ENCODE measurements at regions not wholly inside any gene's neighbourhood (a gene's known extent, or its start where the extent isn't known, plus 50 kb on each side); places are given as distances from the start of the nearest gene placed in this dataset.

DNA sequence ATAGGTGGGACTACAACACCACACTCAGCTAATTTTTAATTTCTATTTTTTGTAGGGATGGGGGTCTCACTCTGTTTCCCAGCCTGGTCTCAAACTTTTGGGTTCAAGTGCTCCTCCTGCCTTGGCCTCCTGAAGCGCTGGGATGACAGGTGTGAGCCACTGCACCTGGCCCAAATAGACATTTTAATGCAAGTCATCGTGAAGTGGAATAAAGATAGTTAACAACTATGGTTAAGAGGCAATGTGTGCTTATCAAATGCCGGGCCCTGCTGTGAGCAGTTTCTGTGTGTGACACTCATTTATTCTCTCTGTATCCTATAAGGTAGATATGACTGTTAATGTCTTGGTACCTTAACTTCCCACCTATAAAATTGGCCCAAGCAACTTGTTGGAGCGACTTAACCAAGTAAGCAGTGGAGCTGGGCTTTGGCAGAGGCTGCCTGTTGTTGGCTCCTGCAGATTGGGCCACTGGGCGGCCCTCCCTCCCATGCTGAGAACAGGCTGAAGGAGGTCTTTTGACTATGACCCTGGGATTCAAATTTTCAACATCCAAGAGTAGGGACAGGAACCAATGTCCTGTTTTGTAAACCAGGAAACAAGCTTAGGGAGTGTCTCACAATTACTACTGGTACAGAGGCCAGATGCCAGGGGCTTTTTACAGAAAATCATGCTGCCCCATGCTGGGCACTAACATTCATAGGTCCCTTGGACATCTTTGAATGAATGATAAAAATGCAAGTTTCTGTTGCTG lies 450.7 kb downstream of the TSHZ3 start:
- Histone ChIP-seq H3K9me3 (ENCODE audit: control insufficient read depth, low read length) (no peaks in the 10 kb centered on the region), H3K27me3 (ENCODE audit: control insufficient read depth, insufficient read depth, low read length, poor library complexity, severe bottlenecking) (no peaks in the 10 kb centered on the region), H3K4me3 (ENCODE audit: low read length) (no peak overlapping the region), H3K4me1 (ENCODE audit: control insufficient read depth, insufficient read depth, low read length) (no peaks in the 10 kb centered on the region), H3K9ac (ENCODE audit: extremely low read depth, low read length, poor library complexity, severe bottlenecking) (no peak overlapping the region), H3K36me3 (ENCODE audit: control insufficient read depth, insufficient read depth, low read length) (no peaks in the 10 kb centered on the region), H3K27ac (ENCODE audit: low read depth, low read length) (no peak overlapping the region)
- Mint-ChIP-seq H3K9me3 (no peaks in the 10 kb centered on the region), H3K4me3 (no peak overlapping the region), H3K36me3 (ENCODE audit: low read depth) (no peaks in the 10 kb centered on the region), H3K27me3 (ENCODE audit: insufficient read depth) (no peaks in the 10 kb centered on the region), H3K27ac (no peak overlapping the region), H3K4me1 (peaks cover 14% of the 10 kb centered on the region)
- TF ChIP-seq, protein P1, sequence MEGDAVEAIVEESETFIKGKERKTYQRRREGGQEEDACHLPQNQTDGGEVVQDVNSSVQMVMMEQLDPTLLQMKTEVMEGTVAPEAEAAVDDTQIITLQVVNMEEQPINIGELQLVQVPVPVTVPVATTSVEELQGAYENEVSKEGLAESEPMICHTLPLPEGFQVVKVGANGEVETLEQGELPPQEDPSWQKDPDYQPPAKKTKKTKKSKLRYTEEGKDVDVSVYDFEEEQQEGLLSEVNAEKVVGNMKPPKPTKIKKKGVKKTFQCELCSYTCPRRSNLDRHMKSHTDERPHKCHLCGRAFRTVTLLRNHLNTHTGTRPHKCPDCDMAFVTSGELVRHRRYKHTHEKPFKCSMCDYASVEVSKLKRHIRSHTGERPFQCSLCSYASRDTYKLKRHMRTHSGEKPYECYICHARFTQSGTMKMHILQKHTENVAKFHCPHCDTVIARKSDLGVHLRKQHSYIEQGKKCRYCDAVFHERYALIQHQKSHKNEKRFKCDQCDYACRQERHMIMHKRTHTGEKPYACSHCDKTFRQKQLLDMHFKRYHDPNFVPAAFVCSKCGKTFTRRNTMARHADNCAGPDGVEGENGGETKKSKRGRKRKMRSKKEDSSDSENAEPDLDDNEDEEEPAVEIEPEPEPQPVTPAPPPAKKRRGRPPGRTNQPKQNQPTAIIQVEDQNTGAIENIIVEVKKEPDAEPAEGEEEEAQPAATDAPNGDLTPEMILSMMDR (conservative IDR thresholded peaks at IDR 0.05): no peak
- peak; percentile 71 for DNase-seq
- 84 to 93% methylated on average over 3 to 5 of the region's 5 CpGs for WGBS, 2 experiments (ENCODE audit: insufficient coverage in 1 of 2, insufficient read length in 1 of 2)

DNA sequence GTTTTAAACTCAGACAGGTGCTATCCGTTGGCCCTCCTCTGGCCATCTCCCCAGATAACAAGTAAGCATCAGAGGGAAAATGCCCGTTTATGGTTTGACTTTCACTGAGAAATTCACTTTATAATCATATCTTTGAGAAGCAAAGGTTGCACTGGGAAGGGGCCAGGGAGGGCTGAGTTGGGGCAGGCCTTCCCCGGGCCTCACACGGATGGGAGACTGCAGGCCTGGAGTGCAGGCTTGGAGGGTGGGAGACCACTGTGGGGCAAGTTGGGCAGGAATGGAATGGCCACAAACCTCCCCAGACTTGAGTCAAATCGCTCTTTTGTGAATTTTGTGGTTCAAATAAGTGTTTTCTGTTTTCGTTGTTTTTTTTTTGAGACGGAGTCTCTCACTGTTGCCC lies 451.7 kb downstream of the TSHZ3 start:
- Mint-ChIP-seq H3K36me3 (ENCODE audit: low read depth) (no peaks in the 10 kb centered on the region), H3K4me3 (no peak overlapping the region), H3K4me1 (peaks cover 14% of the 10 kb centered on the region), H3K27ac (no peak overlapping the region), H3K9me3 (no peaks in the 10 kb centered on the region), H3K27me3 (ENCODE audit: insufficient read depth) (no peaks in the 10 kb centered on the region)
- WGBS, 2 experiments (ENCODE audit: insufficient coverage in 1 of 2, insufficient read length in 1 of 2): 95 to 98% methylated on average over 7 of the region's 7 CpGs
- no peak overlapping the region for H3K9ac ChIP-seq (ENCODE audit: extremely low read depth, low read length, poor library complexity, severe bottlenecking)
- no peaks in the 10 kb centered on the region for H3K27me3 ChIP-seq (ENCODE audit: control insufficient read depth, insufficient read depth, low read length, poor library complexity, severe bottlenecking)
- H3K4me1 ChIP-seq (ENCODE audit: control insufficient read depth, insufficient read depth, low read length): no peaks in the 10 kb centered on the region
- no peak overlapping the region for H3K4me3 ChIP-seq (ENCODE audit: low read length)
- TF ChIP-seq, protein P1 (conservative IDR thresholded peaks at IDR 0.05): no peak
- DNase-seq: no peak
- H3K36me3 ChIP-seq (ENCODE audit: control insufficient read depth, insufficient read depth, low read length): no peaks in the 10 kb centered on the region
- no peaks in the 10 kb centered on the region for H3K9me3 ChIP-seq (ENCODE audit: control insufficient read depth, low read length)
- H3K27ac ChIP-seq (ENCODE audit: low read depth, low read length): no peak overlapping the region

DNA sequence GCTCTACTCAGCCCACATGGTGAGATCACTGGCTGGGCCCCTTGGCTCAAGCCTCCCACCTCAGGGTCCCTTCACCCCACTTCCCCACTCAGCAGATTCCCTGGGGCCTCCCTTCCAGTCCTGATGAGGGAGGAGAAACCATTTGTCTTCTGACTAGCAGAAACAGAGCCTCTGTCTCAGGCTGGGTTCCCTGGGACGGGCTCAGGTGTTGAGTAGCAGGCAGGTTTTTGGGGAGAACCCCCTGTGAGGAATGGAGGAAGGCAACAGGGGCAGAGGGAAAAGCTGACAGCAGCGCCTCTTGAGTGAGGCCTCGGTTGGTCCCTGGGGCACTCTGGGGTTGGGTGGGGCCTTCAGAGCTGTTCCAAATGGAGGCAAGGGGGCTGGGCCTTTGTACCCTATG lies 452.2 kb downstream of the TSHZ3 start:
- no peaks in the 10 kb centered on the region for H3K9me3 Mint-ChIP-seq
- H3K27ac Mint-ChIP-seq: peak overlapping the region; percentile 35
- 80% methylated on average over 1 to 3 of the region's 3 CpGs for WGBS, 2 experiments (ENCODE audit: insufficient coverage in 1 of 2, insufficient read length in 1 of 2)
- H3K27me3 ChIP-seq (ENCODE audit: control insufficient read depth, insufficient read depth, low read length, poor library complexity, severe bottlenecking): no peaks in the 10 kb centered on the region
- H3K4me3 ChIP-seq (ENCODE audit: low read length): no peak overlapping the region
- H3K36me3 ChIP-seq (ENCODE audit: control insufficient read depth, insufficient read depth, low read length): no peaks in the 10 kb centered on the region
- H3K9ac ChIP-seq (ENCODE audit: extremely low read depth, low read length, poor library complexity, severe bottlenecking): no peak overlapping the region
- H3K4me1 Mint-ChIP-seq: peaks cover 14% of the 10 kb centered on the region
- no peak overlapping the region for H3K4me3 Mint-ChIP-seq
- no peak overlapping the region for H3K27ac ChIP-seq (ENCODE audit: low read depth, low read length)
- no peaks in the 10 kb centered on the region for H3K4me1 ChIP-seq (ENCODE audit: control insufficient read depth, insufficient read depth, low read length)
- no peaks in the 10 kb centered on the region for H3K27me3 Mint-ChIP-seq (ENCODE audit: insufficient read depth)
- TF ChIP-seq, protein P1 (conservative IDR thresholded peaks at IDR 0.05): no peak
- DNase-seq: peak; percentile 48
- H3K36me3 Mint-ChIP-seq (ENCODE audit: low read depth): no peaks in the 10 kb centered on the region
- H3K9me3 ChIP-seq (ENCODE audit: control insufficient read depth, low read length): no peaks in the 10 kb centered on the region

Data from endodermal cell (in vitro differentiated cells).